Fibroblast of skin of back (primary cell): ENCODE measurements at regions not wholly inside any gene's neighbourhood (a gene's known extent, or its start where the extent isn't known, plus 50 kb on each side); places are given as distances from the start of the nearest gene placed in this dataset.
"Not testable (repeated sequence)": the region's sequence is repeated elsewhere in the genome, so short reads cannot be mapped to it uniquely, and the experiment has no call there.

ENCODE experiments used
- DNase-seq: peaks from one replicate; pipeline ENCODE4 v3.0.0-alpha.2; 2013

DNA sequence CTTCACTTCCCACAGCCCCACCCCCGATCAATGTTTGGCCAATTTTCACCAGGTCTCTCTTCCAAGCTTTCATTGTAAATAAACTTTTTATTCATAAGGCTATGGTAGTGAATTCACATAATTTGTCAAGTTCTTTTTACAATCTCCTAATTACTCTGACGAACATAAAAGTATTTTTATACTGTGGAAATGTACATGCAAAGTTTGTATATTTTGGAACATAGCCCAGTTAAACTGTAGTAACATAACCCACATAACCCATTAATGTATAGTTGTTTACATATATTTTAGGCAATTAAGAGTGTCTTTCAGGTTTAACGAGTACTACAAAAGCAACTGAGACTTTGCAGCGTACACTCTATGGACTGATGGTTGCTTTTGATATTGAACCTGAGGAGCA is 228.3 kb upstream of the ERBB4 start:
- DNase-seq: no peak

DNA sequence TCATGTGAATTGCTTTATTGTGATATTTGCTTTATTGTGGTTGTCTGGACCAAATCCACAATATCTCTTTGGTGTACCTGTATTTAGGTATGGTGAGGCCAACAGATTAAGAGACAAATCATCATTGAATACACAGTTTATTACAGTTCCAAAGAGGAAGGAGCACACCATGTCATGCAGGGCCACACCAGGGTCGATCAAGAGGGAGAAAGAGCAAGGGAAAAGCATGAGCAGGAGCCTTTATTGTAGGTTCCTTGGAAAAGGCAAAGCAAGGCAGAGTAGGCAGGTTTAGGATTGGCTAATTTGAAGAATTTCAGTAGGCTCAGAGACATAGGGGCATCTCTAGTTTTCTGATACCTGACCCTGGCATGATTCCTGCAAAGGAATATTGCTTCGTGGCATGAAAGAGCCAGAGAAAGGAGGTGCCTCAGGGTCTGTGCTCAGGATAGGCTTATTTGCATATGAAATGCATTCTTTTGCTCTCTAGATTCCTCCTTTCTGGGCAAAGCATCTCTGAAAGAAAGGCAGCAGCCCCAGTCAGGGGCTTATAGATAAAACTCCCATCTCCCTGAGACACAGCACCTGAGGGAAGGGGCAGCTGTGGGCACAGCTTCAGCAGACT is 214.2 kb upstream of the ERBB4 start:
- no peak for DNase-seq

DNA sequence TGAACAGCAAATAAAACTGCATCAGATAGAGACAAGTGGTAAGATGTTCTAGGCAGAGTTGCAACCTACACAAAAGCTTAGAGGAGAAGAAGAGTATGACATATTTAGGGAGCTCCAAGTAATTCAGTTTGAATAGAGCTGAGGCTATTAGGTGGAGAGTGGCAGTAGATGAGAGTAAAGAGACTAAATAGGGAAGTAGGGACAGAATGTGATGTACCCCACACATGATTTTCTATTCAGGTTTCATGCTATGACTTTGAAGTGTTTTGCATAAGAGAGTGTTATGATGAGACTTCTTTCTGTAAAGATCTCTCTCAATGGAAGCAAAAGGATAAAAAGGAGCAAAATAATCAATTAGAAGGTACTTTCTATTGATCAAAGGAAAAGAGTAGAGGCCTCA is 206.8 kb upstream of the ERBB4 start:
- no peak for DNase-seq

DNA sequence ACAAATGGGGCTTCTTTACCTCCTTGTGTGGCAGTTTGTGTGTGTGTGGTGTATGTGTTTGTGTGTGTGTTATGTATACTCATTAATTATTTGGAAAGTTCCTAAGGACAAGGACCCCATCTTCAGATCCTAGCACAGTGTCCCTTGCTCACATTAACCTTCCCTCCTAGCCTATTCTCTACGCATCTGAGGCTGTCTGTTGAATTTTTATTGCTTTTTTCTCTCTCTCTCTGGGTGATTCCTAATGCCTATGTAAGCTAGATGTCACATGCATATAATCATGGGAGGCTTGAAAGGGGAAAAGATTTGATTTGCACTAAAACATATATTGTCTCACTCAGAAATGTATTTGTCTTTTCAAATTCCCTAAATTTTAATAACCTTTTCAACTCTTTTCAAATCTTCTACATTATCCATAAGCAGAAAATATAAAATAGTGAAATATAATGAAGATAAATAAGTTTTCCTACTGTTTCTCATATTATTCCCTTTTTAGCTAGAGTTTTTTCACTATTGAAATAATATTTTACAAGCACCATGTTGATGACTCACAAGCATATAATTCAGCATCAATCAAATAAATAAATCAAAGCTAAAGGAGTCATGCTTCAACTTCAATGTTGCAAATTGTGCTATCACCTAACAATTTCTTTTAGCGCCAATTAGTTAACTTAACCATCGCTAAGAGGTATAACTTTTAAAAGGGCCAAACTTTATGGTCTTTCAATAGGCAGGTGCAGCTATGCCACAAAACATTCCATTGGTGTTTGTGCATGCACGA is 199.0 kb upstream of the ERBB4 start:
- no peak for DNase-seq

DNA sequence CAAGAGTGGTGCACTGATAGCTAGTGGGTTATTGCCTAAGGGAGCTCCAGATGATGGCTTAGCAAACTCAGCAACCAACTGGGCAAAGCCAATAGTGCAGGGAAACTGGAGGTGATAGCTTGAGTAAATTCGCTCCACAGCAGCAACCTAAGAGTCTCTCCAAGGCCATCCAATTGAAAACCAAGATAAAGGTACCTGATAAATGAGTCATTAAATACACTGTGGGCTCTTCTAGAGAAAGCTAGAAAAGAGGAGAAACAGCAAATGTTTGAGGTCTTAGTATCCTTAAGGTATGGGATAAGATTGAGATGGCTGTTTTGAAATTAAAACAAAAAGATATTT is 197.8 kb upstream of the ERBB4 start:
- DNase-seq: no peak

DNA sequence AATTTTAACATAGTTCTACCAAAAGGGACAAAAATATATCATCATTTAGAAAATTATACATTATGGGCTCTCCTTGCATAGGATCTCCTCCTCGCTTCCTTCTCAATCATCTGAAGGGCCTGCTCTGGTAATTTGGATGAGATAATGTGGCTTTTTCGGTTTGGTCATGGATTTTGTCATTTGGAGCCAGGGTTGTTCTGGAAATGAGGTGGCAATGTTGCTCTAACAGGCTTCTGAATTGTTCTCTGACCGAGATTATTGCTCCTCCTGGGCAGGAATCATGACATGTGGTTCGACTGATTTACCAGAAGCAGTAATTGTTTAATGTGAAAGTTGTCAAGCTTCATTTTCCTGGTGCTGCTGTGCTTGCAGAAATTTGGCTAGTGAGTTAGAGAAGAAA is 194.7 kb upstream of the ERBB4 start:
- no peak for DNase-seq

DNA sequence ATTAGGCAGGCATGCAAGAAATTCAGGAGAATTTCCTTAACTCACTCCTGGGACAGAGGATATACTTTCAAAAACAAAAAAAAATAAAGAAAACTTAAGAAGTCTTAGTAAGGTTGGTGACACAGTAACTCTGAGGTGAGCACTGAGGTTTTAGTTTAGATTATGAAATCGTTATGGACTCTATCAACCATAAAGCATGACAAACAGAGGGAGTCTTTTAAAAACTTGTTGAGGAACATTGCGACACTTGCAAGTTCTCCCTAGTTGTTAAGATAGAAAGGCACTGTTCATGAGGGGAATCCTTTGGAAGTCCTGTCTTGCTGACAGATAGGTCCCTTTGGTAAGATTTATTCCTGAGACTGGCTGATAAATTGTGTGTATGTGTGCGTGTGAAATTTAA is 194.3 kb upstream of the ERBB4 start:
- no peak for DNase-seq

DNA sequence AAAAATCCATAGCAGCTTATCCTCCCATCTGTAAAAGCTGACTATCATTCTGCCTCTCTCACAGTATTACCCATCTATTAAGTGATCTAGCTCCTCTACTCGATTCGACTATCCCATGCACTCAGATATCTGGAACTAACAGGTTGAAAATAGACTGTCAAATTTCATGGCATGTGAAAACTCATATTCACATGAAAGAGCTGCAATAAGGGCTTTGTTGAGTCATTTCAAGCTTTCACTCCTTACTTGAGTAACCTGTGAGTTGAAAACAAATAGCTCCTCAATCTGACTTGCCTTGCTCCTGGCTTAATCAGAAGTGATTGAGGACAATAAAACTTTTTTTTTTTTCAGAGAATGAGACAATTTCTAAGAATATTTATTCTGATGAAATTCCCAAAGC is 192.4 kb upstream of the ERBB4 start:
- no peak for DNase-seq

DNA sequence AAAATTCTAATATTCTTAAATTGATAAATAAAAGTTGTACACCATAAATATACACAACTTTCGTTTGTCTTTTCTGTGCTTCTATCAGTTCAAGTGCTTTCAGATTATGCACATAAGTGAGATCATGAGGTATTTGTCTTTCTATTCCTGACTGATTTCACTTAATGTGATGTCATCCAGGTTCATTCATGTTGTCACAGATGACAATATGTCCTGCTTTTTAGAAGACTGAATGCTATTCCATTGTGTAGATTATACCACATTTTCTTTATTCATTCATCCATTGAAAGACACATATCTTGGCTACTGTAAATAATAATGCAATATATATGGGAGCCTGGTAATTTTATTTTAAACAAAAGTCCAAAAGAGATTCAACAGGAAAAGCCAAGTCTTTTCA is 190.1 kb upstream of the ERBB4 start:
- DNase-seq: no peak

DNA sequence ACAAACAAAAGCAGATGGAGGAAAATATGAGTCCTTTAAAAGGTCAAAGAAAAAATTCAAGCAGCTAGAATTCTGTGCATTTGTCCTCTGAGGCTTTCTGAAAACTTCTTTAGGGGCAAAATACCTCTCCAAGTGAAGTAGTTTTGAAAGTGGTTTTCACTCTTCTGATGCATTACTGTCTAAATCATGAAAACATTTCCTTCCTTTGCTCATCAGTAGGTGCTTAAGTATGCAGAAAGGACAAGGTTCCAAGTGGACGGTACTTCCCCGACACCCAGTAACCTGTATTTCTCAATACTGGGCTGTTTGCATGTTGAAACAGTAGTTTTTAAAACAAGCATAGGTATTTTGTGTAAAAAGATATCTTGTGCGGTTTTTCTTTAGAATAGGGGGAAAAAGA is 189.1 kb upstream of the ERBB4 start:
- DNase-seq: no peak

DNA sequence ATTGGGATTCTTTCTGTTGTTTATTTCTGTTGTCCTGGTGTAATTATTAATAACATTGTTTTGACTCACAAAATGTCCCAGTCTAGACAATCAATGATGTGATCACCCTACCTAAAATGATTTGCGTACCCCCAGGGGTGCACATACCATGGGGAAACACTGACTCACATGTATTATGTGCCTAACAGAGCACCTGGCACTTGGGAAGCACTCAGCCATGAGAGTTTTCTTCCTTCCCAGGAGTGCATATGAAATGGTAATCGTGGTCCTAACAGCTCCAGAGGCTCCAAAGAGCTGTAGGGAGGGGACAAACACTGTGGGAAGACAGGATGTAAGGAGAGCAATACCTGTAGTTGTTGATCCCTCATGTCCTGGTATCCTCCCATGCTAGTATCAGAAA is 187.8 kb upstream of the ERBB4 start:
- no peak for DNase-seq

DNA sequence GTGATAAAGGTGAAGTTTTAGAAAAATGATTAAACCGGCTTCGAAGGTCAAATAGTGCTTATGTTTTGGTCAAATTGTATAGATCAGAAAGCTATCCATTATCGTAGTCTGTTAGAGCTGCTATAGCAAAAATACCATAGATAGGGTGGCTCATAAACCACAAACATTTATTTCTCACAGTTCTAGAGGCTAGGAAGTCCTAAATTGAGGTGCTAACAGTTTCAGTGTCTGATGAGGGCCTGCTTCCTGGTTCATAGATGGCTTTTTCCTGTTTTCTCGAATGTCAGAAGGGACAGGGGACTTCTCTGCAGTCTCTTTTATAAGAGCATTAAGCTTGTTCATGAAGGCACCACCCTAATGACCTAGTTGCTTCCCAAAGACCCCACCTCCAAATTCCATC is 186.6 kb upstream of the ERBB4 start:
- no peak for DNase-seq

DNA sequence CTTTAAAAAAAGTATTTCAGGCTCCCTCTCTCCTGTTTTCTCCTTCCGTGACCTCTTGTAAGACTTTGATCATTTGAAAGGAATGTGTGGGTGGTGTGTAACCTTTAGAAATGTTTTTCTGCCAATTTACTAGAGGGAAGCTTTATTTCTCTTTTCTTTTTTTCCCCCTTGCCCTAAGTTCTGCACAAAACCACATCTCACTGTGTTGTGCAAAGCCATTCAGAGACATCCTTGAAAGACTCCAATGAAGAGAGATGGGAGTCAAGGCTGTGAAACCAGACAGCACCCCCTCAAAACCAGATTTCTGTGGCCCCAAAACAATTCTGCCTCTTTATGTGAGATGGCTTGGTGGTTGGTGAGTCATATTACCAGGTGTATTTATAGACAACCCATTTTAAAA is 184.6 kb upstream of the ERBB4 start:
- DNase-seq: no peak

DNA sequence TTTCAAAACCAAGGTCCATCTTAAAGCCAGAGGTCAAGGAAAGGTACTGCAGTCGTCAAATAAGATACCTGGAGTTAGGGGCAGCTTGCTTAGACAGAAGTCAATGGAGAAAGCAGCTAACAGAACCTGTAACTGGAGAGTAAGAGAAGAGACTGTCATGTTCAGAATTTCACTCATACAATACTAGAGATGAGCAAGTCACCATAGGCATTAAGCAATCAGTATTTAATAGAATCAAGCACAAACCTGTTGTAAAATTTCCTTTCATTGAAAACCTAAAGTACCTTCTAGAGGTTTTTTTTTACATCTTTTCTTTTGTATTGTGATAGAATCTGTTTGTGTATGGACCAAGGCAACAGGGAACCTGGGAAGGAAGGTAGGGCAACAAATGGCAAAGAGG is 183.4 kb upstream of the ERBB4 start:
- DNase-seq: no peak

DNA sequence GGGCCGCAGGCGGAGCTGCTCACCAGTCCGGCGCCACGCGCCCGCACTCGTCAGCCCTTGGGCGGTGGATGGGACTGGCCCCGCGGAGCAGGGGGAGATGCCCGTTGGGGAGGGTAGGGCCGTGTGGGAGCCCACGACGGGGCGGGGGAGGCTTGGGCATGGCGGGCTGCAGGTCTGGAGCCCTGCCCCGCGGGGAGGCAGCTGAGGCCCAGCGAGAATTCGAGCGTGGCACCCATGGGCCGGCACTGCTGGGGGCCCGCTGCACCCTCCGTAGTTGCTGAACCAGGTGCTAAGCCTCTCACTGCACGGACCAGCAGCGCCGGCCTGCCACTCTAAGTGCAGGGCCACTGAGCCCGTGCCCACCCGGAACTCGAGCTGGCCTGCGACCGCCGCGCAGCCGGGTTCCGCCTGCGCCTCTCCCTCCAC is 182.4 kb upstream of the ERBB4 start:
- DNase-seq: no peak

DNA sequence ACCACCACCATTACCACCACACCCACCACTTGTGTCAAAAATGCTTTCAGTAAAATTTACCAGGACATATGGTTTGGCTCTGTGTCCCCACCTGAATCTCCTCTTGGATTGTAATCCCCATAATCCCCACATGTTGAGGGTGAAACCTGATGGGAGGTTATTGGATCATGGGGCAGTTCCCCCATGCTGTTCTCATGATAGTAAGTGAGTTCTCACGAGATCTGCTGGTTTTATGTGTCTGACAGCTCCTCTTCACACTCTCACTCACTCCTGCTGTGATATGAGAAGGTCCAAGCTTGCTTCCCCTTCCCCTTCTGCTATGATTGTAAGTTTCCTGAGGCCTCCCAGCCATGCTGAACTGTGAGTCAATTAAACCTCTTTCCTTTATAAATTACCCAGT is 176.8 kb upstream of the ERBB4 start:
- not testable (repeated sequence) for DNase-seq

DNA sequence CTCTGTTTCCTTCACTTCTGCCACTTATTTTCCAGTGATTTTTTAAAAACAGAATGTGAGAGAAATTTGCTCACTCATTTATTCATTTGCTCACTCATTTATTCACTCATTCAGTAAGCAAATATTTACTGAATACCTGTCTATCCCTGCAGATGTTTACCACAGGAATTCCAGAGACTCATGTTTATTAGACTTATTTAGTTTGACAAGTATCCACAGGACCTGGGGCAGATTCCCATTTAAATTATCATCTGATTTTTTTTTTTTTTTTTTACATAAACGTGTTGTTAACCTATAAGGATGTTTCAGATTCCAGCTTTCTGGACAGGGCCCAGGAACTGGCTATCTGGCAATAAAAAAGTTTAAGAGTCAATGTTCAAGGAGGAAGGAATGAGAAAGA is 175.1 kb upstream of the ERBB4 start:
- DNase-seq: no peak

DNA sequence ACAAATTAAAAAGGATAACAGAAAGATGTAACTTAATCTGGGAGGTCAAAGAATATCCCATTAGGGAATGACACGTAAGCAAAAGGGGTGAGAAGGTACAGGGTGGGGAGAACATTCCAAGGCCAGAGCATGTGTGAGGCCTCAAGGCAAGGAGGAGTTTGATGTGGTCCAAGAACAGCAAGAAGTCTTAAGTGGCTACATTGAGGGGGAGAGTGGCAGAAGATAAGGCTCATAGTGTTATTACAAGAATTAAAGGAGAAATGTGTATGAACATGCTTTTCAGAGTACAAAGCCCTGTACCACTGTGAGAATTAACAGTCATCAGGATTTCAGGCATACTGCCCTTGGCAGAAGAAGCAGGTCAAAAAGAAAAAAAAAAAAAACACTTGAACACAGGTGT is 174.4 kb upstream of the ERBB4 start:
- no peak for DNase-seq

DNA sequence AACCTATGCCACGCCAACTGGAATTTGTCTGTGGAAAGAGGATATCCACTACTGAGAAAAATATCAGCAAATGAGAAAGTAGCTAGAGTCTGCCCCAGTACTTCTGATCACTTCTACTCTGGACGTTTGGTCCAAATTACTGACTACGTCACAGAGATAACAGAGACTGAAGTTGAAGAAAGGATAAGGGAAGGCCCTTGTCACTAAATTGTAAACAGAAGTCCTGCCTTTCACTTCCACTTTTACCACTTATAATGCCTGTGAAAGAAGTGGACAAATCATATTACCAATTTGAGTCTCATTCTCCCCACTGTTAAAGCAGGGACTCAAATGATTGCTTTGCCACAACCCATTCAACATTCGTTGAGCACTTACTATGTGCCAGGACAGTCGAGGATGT is 173.9 kb upstream of the ERBB4 start:
- no peak for DNase-seq

DNA sequence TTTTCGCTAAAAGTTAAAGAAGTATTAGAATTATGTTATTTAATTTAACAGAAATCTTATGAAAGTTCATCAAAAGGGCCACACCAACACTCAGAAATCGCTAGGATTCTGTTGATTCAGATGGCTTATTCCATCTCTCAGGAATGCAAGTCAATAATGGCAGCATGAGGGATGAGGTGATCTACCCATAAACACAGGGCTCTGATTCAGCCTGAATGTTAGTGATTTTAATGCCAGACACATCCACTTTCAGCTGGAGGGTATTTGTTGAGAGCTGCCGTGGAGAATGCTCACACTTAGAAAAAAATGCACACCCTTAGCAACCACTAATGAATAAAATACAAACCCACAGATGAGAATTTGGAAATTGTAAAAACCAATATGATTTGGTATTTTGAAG is 173.3 kb upstream of the ERBB4 start:
- DNase-seq: peak; percentile 9

DNA sequence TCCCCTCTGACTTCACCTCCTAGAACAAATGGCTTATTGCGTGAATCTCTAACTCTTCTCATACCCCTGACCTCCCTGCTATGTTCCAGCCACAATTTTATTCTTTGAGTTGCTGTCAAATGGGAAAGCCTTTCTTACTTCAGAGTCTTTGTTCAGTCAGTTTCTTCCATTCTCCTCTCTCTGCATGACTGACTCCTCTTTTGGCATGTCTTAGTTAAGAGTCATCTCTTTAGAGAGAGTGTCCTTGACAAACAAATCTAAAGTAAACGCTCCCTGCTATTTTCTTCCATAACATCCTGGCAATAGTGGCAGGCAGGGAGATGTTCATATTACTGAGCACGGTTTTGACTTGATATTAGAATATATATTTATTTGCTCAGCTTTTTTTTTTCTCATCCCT is 170.7 kb upstream of the ERBB4 start:
- DNase-seq: no peak

DNA sequence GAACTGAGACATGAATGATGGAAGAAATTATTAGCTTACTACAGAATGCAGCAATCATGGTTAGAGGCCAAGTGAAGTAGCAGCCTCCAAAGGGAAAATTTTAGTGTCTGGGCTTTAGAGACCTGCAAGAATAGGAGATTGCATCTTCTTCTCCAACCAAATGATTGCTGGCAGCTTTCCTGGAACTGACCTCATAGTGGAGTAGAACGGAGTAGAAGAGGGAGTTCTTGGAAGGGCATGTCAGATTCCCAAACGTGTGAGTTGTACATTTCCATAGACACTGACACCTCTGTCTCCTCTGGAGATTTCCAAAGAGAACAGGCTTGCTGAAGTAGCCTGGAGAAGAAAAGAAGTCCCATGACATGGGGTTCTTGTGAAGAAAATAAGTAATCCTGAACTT is 169.8 kb upstream of the ERBB4 start:
- DNase-seq: no peak

DNA sequence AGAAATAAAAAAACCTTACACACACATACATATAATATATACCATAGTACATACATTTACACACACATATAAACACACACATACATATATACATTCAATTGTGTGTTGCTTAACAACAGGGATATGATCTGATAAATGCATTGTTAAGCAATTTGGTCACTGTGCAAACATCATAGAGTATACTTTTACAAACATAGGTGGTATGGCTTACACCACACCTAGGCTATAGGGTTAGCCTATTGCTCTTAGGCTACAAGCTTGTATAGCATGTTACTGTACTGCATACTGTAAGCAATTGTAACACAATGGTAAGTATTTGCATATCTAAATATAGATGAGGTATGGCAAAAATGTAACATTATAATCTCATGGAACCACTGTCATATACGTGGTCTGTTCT is 156.8 kb upstream of the ERBB4 start:
- DNase-seq: no peak

DNA sequence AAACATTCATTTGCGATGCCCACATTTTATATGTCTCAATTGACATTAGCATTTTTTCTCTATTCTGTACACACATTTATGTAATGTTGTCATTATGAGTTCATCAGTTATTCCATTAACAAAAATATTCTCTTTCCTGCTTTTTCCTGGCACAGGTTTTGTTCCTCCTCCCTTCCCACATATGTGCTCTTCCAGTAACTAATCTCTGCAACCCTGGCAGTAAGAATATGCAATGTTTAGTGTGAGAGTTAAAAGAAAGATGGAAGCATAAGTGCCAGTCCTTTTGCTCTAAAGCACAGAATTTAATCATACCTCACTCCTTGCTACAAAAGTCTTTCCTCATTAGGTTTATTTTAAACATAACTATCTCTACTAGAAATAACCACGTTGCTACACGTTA is 155.8 kb upstream of the ERBB4 start:
- DNase-seq: no peak

DNA sequence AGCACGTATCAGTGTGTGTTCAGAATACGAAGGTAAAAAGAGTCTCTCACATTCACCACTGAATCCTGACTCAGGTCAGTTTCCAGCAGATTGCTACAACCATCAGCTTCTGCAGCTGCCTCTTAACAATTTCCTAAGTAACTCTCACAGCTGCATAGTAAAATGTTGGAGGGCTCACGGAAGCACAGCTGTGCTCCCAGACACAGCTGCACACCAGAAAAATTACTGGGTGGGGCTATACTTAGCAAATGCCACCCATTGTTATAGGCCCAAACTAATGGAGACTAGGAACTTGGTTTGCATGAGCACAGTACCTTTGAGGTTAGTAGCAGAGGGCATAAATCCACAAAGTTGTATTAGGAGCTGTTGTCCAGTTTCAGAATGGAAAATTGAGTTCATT is 153.9 kb upstream of the ERBB4 start:
- no peak for DNase-seq
